GM19395 (cell line): ENCODE measurements at regions not wholly inside any gene's neighbourhood (a gene's known extent, or its start where the extent isn't known, plus 50 kb on each side); places are given as distances from the start of the nearest gene placed in this dataset.
A peak's percentile ranks its signal among the peaks of the same experiment; 100 is the strongest.
"Not testable (repeated sequence)": the region's sequence is repeated elsewhere in the genome, so short reads cannot be mapped to it uniquely, and the experiment has no call there.

Experiments used
- ATAC-seq: cut with Tn5 transposase; IDR thresholded peaks from one replicate; pipeline ENCODE4 v1.9.1; 2021; ENCODE audit warnings: mild to moderate bottlenecking, moderate library complexity; ENCODE audit not compliant: unreplicated experiment

GRCh38 chr4:102397056-102397455, 51.8 kb upstream of the SLC39A8 start:
- ATAC-seq, result not testable (repeated sequence)

DNA sequence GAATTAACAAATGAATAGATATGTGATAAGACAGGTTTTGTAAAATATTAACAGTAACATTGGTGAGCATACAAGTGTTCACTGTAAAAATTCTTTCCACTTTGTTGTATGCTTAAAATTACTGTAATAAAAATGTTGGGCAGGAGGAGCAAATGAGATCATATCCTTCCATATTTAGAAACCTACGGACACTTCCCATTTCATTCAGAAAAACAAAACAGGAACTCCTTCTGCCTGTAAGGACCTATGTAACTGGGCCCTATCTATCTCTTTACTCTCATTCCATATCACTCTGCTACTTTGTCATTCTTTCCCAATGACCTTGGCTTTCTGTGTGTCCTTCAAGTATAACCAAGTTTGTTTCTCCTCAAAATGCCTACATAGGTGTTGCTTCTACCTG, 53.7 kb upstream of the SLC39A8 start:
- no peak for ATAC-seq

DNA sequence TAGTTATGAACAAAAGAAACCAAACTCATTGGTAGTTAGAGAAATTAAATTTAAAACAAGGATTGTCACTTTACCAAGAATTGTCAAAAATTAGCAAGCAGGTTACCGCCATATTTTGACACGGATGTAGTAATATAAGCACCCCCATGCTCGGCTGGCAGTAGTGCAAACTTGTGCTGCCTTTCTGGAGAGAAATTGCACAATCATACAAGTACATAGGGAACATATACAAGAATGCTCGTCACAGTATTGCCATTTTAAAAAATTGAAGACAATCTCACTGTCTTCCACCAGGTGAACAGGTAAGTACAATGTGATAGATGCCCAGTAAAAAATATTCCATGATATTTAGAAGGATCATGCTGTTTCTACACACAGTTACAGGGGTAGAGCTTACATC, 55.6 kb upstream of the SLC39A8 start:
- ATAC-seq, result no peak

- ATAC-seq, result no peak
Observed at GRCh38 chr4:102402223-102402622, 56.9 kb upstream of the SLC39A8 start.

- no peak for ATAC-seq
Observed at GRCh38 chr4:102403116-102403515, 57.8 kb upstream of the SLC39A8 start.

DNA sequence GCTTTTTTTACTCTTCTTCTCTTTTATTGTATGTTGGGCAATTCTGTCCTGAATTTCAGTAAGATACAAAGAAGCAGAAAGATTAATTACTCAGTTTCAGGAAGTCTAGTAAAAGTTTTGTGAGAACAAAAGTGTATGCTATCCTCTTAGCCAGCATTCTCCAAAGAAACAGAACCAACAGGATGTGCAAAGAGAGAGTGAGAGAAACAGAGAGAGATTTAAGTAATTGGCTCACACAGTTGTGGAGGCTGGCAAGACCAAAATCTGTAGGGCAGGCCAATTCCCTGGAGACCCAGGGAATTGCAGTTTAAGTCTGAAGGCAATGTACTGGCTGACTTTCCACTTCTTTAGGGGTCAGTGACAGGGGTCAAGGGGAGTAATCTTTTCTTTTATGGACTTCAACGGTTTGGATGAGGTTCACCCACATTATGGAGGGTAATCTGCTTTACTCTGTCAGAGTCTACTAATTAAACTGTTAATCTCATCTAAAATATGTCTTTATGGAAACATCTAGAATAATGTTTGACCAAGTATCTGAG, 59.2 kb upstream of the SLC39A8 start:
- no peak for ATAC-seq

GRCh38 chr4:102405821-102406401, 60.6 kb upstream of the SLC39A8 start:
- ATAC-seq, result no peak

GRCh38 chr4:102410884-102411283, 65.6 kb upstream of the SLC39A8 start:
- not testable (repeated sequence) for ATAC-seq

DNA sequence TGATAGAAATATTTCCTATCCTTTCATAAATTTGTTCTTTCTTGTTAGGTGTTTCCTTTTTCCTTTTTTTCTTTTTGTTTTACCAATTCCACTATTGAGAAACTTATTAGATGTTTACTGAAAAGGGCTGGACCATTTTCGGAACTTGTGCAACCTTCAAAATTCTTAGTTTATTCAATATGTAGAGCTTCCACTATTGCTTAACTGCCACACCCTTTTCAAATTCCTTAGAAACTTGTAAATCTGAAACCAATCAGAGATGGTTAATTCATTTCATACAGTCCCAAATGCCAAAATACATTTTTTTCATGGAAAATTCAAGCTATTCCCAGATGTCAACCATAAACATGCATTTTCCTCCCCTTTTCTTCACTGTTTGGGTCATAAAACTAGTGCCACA, 66.1 kb upstream of the SLC39A8 start:
- no peak for ATAC-seq

DNA sequence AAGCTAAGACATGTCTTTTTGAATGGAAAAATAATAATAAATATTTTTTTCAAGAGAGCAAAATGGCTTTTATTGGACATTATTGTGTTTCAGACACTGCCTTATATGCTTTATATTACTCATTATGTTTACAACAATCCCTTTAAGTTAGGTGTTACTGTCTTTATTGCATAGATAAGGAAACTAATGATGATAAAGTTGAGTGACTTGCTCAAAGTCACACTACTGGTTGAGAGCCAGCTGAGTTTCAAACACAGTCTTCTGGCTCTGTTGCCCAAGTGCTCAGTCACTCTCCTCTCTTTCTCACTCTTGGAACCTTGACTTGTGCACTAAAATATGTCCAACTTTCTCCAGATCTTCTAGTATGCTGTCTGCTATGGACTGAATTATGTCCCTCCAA, 71.5 kb upstream of the SLC39A8 start:
- ATAC-seq, result no peak

DNA sequence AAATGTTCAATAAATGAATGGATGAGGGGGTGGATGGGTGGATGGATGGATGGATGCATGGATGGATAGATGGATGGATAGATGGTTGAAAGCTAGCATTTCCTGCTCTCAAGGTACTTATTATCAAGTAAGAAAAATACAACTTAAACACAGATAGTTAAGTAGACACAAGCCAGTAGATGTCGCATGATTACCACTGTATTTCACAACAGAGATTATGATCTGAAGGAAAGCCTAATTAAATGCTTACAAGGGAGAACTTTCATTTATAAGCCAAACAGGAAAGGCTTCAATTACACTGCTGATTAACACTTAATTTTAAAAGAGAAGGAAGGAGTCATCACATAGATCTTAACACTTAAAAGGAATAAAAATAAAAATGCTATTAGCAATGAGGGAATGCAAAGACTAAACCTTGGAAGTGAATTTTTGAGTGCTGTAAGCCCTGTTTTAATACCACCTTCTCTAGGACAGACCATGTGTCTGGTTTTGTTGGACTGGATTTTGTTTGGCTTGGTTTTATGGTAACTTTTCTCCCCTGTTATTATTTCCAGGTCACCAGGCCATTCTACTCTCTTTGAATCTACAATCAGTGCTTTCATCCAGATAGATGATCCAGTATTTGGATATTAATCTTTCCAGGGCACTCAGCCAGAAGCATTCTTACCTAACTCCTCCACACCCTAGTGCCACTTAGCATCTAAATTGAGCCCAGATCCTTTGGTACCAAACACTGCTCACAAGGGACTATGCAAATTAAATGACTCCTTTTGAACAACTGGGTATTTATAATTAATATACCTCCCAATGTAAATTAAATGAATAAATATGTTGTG, 75.5 kb upstream of the SLC39A8 start:
- no peak for ATAC-seq

DNA sequence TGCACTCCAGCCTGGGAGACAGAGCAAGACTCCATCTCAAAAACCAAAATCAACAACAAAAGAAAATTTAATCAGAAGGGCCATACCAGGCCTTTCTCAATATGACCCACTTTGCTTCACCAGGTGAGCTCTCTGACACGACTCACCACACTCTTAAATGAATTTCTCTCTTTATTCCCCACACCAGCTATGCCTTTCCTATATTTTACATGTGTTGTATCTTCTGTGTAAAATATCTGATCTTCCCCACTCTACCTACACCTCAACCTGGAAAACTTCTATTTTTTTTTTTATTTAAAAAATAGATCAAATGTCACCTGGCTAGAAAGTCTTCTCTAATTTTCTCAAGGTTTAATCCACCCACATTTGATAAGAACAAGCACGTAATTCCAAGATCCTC, 77.6 kb upstream of the SLC39A8 start:
- ATAC-seq, result no peak

DNA sequence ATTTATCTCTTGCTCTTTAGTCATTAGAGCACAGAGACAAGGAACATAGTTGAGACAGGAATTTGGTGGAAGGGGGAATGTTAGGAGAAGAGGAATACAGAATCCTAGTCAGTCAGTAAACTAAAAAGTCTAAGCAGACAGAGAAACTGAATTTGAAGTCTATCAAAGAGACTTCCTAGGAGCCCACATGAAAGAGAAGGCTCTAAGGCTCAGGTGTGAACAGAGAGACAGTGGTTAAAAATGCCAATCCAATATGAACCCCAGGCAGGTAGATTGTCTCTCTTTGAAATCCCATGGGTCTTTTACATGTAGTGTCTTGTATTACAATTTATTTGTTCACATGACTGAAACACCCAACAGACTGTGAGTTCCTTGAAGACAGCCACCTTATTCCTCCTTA, 77.8 kb upstream of the NFKB1 start:
- ATAC-seq, result no peak

GRCh38 chr4:102427371-102427998, 73.7 kb upstream of the NFKB1 start:
- ATAC-seq, result no peak

- no peak for ATAC-seq
Observed at GRCh38 chr4:102428122-102428521, 73.0 kb upstream of the NFKB1 start.

GRCh38 chr4:102429553-102429952, 71.6 kb upstream of the NFKB1 start:
- no peak for ATAC-seq

DNA sequence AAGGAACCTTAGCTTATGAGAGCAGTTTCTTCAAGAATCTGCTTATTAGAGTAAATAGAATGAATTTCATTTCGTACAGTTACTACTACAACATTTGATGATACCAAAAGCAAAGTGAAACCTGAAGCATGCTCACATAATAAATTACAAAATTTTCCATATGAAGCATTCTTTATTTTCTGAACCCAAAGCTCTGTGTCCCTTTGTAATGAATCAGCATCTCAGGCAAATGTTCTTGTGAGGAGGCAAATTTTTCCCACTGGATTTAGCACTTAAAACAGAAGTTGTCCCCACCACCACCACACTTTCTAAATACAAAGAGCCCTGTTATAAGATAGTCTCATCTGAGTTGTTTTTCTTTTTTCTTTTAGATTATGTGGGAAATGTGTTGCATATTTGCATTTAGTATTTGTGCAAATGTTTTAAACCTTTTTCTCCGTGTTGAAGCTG, 70.7 kb upstream of the NFKB1 start:
- ATAC-seq, result peak; percentile 6

DNA sequence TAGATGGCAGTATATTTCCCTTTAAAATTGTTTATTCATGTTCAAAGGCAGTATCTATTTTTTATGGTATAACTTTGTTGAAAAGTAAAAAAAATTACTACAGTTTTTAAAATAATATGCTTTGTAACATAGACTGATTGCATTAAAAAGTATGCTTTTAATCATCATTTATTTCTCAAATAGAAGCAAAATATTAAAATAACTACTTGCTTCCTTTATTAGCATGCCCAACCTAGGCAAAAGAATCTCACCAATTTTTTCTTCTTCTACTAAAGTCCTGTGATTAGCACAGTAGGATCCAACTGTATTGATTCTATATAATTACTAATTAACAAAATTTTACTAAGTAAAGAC, 69.6 kb upstream of the NFKB1 start:
- no peak for ATAC-seq

DNA sequence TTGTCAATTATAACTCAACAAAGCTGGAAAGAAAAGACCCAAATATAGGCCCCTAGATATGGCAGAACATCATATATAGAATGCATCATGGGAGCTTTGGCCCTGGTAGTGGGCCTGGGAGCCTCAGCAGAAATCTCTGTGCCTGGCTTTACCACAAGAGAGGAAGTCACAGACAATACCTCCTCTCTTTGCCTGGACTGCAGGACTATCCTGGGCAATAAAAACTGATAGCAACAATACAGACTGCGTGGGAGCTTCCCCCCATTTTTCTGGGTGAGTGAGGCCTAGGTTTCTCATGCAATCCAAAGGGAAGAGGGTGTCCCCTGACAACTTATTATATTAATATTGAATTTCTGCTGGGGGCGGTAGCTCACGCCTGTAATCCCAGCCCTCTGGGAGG, 64.0 kb upstream of the NFKB1 start:
- no peak for ATAC-seq

DNA sequence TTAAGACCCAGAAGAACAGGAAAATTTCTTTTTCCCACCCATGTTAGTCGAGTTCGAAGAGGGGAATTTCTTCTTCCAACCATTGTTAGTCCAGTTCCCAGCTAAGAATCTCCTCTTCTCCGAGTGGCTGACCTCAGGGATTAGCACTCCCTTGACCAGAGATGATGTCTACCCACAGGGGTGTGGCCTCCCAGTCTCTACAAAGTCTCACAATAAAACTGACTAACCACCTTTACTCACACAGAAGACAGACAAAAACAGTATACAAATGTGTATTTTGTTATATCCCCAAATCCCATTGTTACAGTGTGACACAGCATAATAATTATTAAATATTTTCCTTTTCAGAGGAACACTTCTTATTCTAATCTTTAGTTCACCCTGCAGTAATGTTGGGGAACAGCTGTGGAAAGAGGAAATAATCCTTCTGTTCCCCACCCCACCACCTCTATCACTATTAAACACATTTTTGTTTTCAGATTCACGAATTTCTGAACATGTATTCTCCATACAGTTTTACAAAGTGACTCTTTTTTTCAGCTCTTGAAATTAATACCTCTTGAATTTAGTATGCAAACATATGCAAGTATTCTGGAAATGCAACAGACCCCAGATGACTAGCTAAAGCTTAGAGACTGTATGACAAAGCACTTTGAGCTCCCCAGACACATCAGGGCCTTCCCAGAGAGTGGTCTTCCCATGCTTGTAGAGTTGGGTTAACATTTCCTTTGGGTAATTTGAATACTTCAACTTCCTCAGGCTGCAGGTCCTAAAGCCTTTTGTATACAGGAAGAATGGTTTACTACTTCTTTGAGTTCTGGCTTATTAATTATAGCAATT, 62.5 kb upstream of the NFKB1 start:
- ATAC-seq, result no peak

GRCh38 chr4:102439236-102439614, 61.9 kb upstream of the NFKB1 start:
- no peak for ATAC-seq
